ENCODE measurements at regions not wholly inside any gene's neighbourhood (a gene's known extent, or its start where the extent isn't known, plus 50 kb on each side); places are given as distances from the start of the nearest gene placed in this dataset.

GRCh38 chr10:10878963-10879362 lies 138.7 kb upstream of the CELF2 start:
- no peak for TF ChIP-seq CTCF (optimal IDR thresholded peaks at IDR 0.05 in 1 of 3, IDR thresholded peaks at IDR 0.05 in 1 of 3, conservative IDR thresholded peaks at IDR 0.05 in 1 of 3; ENCODE audit: extremely low read depth in 1 of 3, insufficient read depth in 2 of 3, low read length in 3 of 3)
- TF ChIP-seq EZH2 (IDR thresholded peaks at IDR 0.05; ENCODE audit: low read length), result no peak
